ENCODE measurements at regions not wholly inside any gene's neighbourhood (a gene's known extent, or its start where the extent isn't known, plus 50 kb on each side); places are given as distances from the start of the nearest gene placed in this dataset.

DNA sequence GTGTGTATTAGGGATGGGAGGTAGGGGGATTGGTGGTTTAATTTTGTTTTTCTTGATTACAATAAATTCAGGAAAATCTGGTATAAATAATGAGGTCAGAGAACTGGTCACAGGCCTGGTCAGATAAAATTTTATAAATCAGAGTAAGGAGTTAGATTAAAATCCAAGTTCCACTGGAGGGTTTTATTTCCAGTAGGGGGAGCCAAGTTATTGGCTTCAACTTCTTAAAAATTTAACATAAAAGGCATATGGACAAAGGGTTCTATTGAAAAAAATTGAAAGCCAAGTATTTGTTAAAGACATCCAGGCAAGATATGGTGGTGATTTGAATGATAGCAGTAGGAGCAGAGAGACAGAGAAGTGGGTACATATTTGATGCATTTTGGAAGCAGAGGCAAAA lies 763.3 kb downstream of the SORCS1 start:
- TF ChIP-seq EP300 (IDR thresholded peaks at IDR 0.05) (no peak), POLR2A (IDR thresholded peaks at IDR 0.05) (no peak)

Measured in suprapubic skin (tissue), 2 donors.